Stomach smooth muscle (tissue), 2 donors: ENCODE measurements at regions not wholly inside any gene's neighbourhood (a gene's known extent, or its start where the extent isn't known, plus 50 kb on each side); places are given as distances from the start of the nearest gene placed in this dataset.
"Not testable (repeated sequence)": the region's sequence is repeated elsewhere in the genome, so short reads cannot be mapped to it uniquely, and the experiment has no call there.

ENCODE experiments used
- H3K27ac ChIP-seq: one replicate; pipeline ENCODE4 v1.7.0; 2013; ENCODE audit warnings: mild to moderate bottlenecking, low read length, inconsistent platforms
- H3K27me3 ChIP-seq, 2 donors: one replicate each; pipeline ENCODE4 v1.7.0; 2013; ENCODE audit warnings: low read length in 2 of 2; ENCODE audit not compliant: insufficient read depth in 2 of 2, control insufficient read depth in 1 of 2
- H3K36me3 ChIP-seq, 2 donors: one replicate each; pipeline ENCODE4 v1.7.0; 2013; ENCODE audit warnings: low read length in 2 of 2; ENCODE audit not compliant: control insufficient read depth in 2 of 2, insufficient read depth in 2 of 2
- H3K4me1 ChIP-seq: one replicate; pipeline ENCODE4 v1.7.0; 2013; ENCODE audit warnings: low read length; ENCODE audit not compliant: control insufficient read depth, insufficient read depth
- H3K4me3 ChIP-seq, 2 donors: one replicate each; pipeline ENCODE4 v1.7.0; 2013; ENCODE audit warnings: low read length in 2 of 2
- H3K9ac ChIP-seq, 2 donors: one replicate each; pipeline ENCODE4 v1.7.0; 2013; ENCODE audit warnings: low read length in 2 of 2, mild to moderate bottlenecking in 1 of 2
- H3K9me3 ChIP-seq, 2 donors: one replicate each; pipeline ENCODE4 v1.7.0; 2013; ENCODE audit warnings: low read length in 2 of 2; ENCODE audit not compliant: control insufficient read depth in 2 of 2
- donor health status: healthy.
- donor health status: Pancreatic carcinoma.

DNA sequence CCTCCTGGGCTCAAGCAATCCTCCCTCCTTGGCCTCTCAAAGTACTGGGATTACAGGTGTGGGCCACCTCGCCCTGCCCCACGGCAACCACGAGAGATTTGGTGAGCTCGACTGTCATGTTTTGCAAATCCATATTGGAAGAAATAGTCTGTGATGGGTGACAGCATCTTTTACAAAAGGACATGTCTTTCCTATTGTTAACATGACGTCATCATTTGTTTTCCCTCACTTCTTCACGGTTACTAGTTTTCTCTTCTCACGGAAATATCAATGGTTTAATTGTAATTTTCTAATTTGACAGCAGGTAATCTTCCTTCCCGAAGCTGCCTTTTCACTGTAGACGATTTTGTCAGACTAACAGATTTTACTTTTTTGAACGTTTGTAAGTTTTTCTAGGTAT is 110.8 kb upstream of the GREM2 start:
- H3K27ac ChIP-seq: no peak overlapping the region
- no peak overlapping the region for H3K4me3 ChIP-seq
- H3K9me3 ChIP-seq: no peaks in the 10 kb centered on the region
- H3K4me1 ChIP-seq: no peaks in the 10 kb centered on the region
- no peaks in the 10 kb centered on the region for H3K36me3 ChIP-seq
- no peak overlapping the region for H3K9ac ChIP-seq
- no peaks in the 10 kb centered on the region for H3K27me3 ChIP-seq

DNA sequence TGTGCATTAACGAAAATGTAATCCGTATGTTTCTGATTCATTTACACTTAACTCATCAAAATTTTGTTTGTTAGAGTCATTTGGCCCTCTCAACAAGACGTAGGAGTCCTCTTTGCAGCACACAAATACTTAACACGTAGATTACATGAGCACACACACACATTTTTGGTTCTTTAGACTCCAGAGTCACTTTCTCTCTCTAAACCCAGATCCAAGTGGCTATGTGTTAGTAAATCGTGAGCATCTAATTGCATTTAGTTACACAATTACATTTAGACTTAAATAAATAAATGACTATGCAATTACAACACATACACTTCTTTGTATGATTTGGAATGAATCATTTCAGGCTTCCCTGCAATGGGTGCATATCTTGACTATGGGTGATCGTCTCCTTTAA is 109.0 kb upstream of the GREM2 start:
- no peaks in the 10 kb centered on the region for H3K4me1 ChIP-seq
- no peaks in the 10 kb centered on the region for H3K36me3 ChIP-seq
- no peak overlapping the region for H3K9ac ChIP-seq
- no peak overlapping the region for H3K27ac ChIP-seq
- no peaks in the 10 kb centered on the region for H3K27me3 ChIP-seq
- H3K4me3 ChIP-seq: no peak overlapping the region
- no peaks in the 10 kb centered on the region for H3K9me3 ChIP-seq

DNA sequence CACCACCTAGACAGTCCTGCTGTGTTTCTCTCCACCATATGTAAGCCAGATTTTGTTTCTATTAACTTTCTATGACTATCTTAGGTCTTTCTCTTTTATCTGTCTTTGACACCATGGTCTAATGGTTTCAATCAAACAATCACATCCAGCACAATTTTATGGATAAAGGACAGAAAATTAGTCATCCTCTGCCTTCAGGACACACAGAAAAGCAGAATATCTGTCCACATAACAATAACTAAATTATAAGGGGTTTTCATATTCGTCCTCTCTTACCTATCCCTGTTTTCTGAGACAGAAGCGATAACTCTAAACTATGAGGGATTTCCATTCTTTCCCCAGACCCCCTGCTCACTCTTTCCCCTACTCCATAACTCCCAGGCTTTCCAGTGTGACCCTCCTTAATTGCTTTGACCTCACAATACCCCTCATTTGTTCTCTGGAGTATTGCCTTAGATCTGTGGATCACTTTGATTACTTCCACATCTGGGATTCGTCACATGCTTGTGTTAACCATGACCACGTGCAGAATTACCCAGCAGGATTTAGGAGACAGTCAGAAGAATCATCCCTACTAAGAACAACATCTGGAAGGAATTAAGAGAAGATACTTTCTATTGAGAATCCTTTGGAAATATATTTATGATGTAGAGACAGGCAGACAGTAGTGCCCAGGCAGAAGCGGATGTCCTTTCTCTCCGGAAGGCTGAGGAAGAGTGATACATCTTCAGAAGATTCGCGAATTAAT is 108.2 kb upstream of the GREM2 start:
- Histone ChIP-seq H3K27me3 (no peaks in the 10 kb centered on the region), H3K36me3 (no peaks in the 10 kb centered on the region), H3K4me3 (no peak overlapping the region), H3K4me1 (no peaks in the 10 kb centered on the region), H3K9ac (no peak overlapping the region), H3K27ac (no peak overlapping the region), H3K9me3 (no peaks in the 10 kb centered on the region)

DNA sequence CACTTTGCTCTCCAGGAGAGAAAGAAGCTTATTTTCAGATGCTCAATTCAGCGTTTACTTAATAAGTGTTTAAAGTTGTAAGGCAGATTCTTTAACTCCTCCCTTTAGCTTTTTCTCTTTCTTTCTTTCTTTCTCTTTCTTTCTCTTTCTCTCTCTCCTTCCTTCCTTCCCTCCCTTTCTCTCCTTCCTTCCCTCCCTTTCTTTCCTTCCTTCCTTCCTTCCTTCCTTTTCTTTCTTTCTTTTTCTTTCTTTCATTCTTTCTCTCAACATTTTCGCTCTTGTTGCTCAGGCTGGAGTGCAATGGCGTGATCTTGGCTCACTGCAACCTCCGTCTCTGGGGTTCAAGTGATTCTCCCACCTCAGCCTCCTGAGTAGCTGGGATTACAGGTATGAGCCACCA is 104.6 kb upstream of the GREM2 start:
- not testable (repeated sequence) for H3K9me3 ChIP-seq, H3K4me3 ChIP-seq, H3K27me3 ChIP-seq, H3K27ac ChIP-seq, H3K36me3 ChIP-seq, H3K4me1 ChIP-seq, H3K9ac ChIP-seq

DNA sequence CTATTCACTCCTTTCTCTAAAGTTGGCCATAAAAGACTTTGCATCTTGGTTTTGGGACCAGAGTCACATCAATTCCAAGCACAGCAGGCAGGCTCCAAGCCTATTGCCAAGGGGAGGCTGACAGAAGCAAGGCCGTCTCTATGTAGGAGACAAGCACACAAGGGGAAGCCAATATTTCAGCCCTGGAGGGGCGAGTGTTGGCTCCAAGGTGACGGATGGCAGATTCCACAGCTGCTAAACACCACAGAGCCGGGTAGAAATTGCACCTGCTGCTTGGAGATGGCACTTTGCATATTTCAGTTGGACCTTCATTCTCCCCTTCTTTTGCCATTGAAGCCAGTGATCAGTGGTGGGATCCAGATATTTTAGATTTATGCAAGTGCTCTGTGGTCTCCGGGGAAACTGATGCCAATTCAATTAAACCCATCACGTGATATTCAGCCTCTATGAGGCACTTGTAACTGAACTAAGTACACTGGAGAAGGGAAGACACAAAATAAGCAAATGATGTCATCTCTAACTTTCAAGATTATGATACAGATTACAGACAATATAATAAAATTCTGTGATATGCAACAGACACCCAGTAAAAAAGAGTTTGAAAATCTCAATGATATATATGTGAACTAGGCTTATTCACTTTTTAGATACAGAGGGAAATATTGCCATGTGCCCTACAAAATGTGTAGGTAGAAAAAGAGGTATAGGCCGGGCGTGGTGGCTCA is 102.8 kb upstream of the GREM2 start:
- H3K4me3 ChIP-seq: no peak overlapping the region
- no peaks in the 10 kb centered on the region for H3K4me1 ChIP-seq
- H3K9me3 ChIP-seq: no peaks in the 10 kb centered on the region
- no peaks in the 10 kb centered on the region for H3K36me3 ChIP-seq
- no peak overlapping the region for H3K27ac ChIP-seq
- H3K27me3 ChIP-seq: no peaks in the 10 kb centered on the region
- no peak overlapping the region for H3K9ac ChIP-seq

DNA sequence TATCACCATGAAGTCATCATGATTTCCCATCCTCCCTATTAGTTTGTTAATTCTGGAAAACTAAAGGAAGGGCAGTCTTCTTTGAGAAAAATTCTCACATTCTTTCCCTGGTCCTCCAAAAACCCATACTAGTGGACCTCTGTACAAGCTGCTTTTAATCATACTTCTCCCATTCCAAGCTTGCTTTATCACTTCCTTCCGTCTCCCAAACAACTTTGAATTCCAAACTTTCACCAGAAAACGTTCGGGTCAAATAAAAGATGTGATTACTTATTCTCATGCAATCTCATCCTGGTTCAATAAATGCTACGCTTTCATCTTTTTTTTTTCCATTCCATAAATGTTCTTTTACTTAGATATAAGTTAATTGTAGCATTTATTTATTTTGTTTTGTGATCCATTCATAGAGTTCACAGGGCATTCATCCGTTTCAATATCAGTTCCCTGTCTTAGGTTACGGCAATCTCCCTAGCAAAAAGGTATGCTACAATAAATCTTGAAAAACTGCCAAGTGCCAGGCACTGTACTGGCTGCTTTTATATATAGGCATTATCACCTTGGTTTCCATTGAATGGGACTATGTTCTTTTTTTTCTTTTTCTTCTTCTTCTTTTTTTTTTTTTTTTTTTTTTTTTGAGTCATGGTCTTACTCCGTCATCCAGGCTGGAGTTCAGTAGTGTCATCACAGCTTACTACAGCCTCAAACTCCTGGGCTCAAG is 100.2 kb upstream of the GREM2 start:
- Histone ChIP-seq H3K27ac (no peak overlapping the region), H3K9me3 (no peaks in the 10 kb centered on the region), H3K4me3 (no peak overlapping the region), H3K9ac (no peak overlapping the region), H3K27me3 (no peaks in the 10 kb centered on the region), H3K36me3 (no peaks in the 10 kb centered on the region), H3K4me1 (no peaks in the 10 kb centered on the region)

DNA sequence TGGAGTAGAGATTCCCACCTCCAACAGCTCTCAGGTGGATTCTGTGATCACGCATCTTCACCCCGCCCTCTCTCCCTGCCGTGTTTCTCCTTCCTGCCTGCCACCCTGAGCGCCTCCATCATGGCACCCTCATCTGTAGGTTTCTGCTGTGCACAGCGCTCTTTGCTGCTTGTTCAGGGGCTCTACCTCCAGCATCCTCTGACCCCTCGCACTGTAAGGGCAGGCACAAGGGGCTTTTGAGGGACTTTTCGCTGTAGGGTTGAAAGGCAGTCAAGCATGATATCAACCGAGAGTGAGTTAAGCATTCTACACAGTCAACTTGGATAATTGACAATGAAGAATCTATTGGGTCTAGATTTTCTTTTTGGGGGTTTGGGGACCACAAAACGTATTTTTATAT is 99.1 kb upstream of the GREM2 start:
- H3K36me3 ChIP-seq: no peaks in the 10 kb centered on the region
- no peak overlapping the region for H3K27ac ChIP-seq
- H3K4me1 ChIP-seq: no peaks in the 10 kb centered on the region
- H3K4me3 ChIP-seq: no peak overlapping the region
- no peaks in the 10 kb centered on the region for H3K27me3 ChIP-seq
- H3K9ac ChIP-seq: no peak overlapping the region
- H3K9me3 ChIP-seq: no peaks in the 10 kb centered on the region

DNA sequence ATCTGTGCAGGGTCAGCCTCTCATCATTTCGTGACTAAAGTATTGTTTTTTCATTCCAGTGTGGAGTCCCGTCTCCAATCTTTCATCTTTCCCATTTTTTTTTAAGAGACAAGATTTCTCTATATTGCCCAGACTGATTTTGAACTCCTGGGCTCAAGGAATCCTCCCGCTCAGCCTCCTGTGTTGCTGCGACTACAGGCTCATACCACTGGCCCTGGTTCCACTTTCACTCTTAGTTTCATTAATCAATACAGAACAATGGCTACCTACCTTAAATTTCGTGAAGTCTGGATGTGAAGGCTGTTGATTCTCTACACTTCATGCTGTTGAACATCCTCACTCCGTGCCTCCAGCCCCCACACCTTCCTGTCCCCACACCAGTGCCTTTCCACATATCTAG is 97.7 kb upstream of the GREM2 start:
- H3K36me3 ChIP-seq: no peaks in the 10 kb centered on the region
- no peak overlapping the region for H3K27ac ChIP-seq
- no peaks in the 10 kb centered on the region for H3K4me1 ChIP-seq
- H3K9ac ChIP-seq: no peak overlapping the region
- no peaks in the 10 kb centered on the region for H3K9me3 ChIP-seq
- no peaks in the 10 kb centered on the region for H3K27me3 ChIP-seq
- peak overlapping the region in 1 of 2 donors; percentile 1 for H3K4me3 ChIP-seq

DNA sequence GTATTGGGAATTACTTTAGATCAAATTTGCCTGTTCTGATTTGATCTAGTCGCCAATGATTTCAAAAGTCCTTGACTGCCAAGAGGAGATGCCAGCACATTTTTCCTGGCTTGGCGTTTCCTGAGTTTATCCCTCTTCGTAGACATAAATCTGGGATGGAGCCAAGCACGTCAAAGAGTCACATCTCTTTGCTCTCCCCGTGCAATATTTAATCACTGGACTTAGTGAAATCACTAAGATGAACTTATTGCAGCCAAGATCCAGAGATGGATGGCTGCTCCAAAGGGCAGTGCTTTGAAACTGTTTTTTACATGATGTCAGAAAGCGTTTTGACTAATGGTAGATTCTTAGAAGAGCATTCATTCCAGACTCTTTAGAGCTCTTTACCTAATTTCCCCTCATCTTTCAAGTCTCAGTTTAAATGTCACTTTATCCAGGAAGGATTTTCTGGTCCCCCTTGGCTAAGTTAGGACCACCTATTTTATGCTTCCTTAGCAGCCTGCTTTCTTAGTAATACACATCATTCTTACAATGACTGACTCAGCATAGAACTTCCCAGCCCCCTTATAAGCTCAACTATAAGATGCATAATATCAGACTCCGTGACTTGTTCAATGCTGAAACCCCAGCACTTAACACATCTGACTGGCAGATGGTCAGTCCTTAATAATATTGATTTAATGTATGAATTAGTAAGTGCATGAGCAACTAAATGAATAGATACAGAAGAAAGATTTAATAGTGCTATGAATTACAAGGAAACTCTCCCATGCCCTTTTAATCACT is 94.4 kb upstream of the GREM2 start:
- Histone ChIP-seq H3K27me3 (no peaks in the 10 kb centered on the region), H3K9ac (no peak overlapping the region), H3K4me1 (no peaks in the 10 kb centered on the region), H3K4me3 (no peak overlapping the region), H3K27ac (no peak overlapping the region), H3K9me3 (no peaks in the 10 kb centered on the region), H3K36me3 (no peaks in the 10 kb centered on the region)

DNA sequence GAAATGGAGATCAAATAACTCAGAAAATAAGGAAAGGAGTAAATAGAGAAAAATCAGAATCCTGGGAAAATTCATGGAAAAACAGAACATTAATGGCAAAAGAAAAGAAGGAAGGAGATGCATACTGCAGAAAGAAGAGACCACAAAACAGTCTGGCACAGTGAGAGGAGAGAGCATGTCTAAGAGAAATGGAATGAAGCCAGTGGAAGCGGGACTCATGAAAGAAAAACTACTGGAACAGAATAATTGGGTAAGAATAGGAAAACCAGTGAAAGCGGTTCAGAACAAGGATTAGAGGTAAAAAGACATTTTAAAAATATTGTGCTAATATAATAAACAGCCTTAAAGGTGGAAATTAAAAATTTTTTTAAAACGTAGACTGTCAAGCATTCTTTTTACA is 93.6 kb upstream of the GREM2 start:
- Histone ChIP-seq H3K4me1 (no peaks in the 10 kb centered on the region), H3K9ac (no peak overlapping the region), H3K27ac (no peak overlapping the region), H3K36me3 (no peaks in the 10 kb centered on the region), H3K9me3 (no peaks in the 10 kb centered on the region), H3K27me3 (no peaks in the 10 kb centered on the region), H3K4me3 (no peak overlapping the region)
